Nephron (organoid): ENCODE measurements at regions not wholly inside any gene's neighbourhood (a gene's known extent, or its start where the extent isn't known, plus 50 kb on each side); places are given as distances from the start of the nearest gene placed in this dataset.

ENCODE experiments used
- H3K27ac Mint-ChIP-seq, 3 experiments: 2 replicates each; pipeline ENCODE4 v1.8.0; 2020; ENCODE audit warnings: mixed read lengths in 3 of 3, mild to moderate bottlenecking in 2 of 3, moderate library complexity in 1 of 3
- H3K27me3 Mint-ChIP-seq: 2 replicates; pipeline ENCODE4 v1.8.0; 2021; ENCODE audit warnings: low read depth, mild to moderate bottlenecking, moderate library complexity, mixed read lengths
- H3K36me3 Mint-ChIP-seq: 2 replicates; pipeline ENCODE4 v1.8.0; 2020; ENCODE audit warnings: low read depth, mixed read lengths
- H3K4me1 Mint-ChIP-seq: 2 replicates; pipeline ENCODE4 v1.8.0; 2020; ENCODE audit warnings: mixed read lengths
- H3K4me3 Mint-ChIP-seq, 3 experiments: 2 replicates each; pipeline ENCODE4 v1.8.0; 2020; ENCODE audit warnings: mild to moderate bottlenecking in 3 of 3, mixed read lengths in 3 of 3, moderate library complexity in 2 of 3
- H3K9me3 Mint-ChIP-seq: 2 replicates; pipeline ENCODE4 v1.8.0; 2020; ENCODE audit warnings: mixed read lengths
- TF ChIP-seq, protein P1 (sequence below), 3 experiments: fragments of 200-600 bp; sonication (generic); IDR thresholded peaks; one replicate each; pipeline ENCODE4 v1.5.0; 2021; ENCODE audit warnings: antibody characterized with exemption in 3 of 3; ENCODE audit not compliant: unreplicated experiment in 3 of 3

DNA sequence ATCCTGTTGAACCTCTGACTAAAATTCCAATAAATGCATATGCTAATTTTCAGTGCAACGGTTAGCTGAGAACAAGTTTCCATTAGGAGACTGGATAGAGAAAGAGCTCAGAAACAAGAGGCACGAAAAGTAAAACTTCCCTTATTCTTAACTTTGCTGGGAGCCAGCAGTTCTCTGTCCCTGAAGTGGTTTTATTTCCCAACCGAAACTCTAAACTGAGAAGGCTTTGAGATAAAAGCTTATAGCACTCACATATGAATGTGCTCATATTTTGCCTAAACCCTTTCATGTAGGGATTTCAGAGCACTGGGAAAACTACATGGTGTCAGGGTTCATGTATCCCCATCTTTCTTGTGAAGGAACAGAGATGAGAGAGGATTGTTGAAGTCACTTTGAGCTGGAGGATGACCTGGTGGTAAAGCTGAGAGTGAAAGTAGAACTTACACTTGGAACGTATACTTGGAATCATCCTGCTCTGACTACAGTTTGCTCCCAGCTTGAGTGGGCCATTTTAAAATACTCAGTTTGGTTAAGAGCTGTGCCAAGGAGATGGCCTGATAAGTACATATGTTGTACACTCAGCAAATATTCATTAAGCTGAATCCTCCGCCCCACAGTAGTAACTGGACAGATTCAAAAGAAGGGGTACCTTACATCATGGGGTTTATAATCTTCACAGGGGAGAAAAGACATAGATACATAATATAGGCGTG is 324.2 kb upstream of the CNR1 start:
- H3K9me3 Mint-ChIP-seq = peaks cover 4% of the 10 kb centered on the region
- H3K27me3 Mint-ChIP-seq = no peaks in the 10 kb centered on the region
- H3K4me3 Mint-ChIP-seq = no peak overlapping the region
- H3K27ac Mint-ChIP-seq = no peak overlapping the region
- no peaks in the 10 kb centered on the region for H3K4me1 Mint-ChIP-seq
- no peaks in the 10 kb centered on the region for H3K36me3 Mint-ChIP-seq
- TF ChIP-seq, protein P1, sequence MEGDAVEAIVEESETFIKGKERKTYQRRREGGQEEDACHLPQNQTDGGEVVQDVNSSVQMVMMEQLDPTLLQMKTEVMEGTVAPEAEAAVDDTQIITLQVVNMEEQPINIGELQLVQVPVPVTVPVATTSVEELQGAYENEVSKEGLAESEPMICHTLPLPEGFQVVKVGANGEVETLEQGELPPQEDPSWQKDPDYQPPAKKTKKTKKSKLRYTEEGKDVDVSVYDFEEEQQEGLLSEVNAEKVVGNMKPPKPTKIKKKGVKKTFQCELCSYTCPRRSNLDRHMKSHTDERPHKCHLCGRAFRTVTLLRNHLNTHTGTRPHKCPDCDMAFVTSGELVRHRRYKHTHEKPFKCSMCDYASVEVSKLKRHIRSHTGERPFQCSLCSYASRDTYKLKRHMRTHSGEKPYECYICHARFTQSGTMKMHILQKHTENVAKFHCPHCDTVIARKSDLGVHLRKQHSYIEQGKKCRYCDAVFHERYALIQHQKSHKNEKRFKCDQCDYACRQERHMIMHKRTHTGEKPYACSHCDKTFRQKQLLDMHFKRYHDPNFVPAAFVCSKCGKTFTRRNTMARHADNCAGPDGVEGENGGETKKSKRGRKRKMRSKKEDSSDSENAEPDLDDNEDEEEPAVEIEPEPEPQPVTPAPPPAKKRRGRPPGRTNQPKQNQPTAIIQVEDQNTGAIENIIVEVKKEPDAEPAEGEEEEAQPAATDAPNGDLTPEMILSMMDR (IDR thresholded peaks at IDR 0.05; ENCODE audit: unreplicated experiment in 3 of 3) = no peak

GRCh38 chr6:88483424-88483823 is 317.3 kb upstream of the CNR1 start:
- H3K27me3 Mint-ChIP-seq = no peaks in the 10 kb centered on the region
- no peak overlapping the region for H3K27ac Mint-ChIP-seq
- H3K36me3 Mint-ChIP-seq = no peaks in the 10 kb centered on the region
- H3K4me3 Mint-ChIP-seq = no peak overlapping the region
- H3K9me3 Mint-ChIP-seq = peaks cover 11% of the 10 kb centered on the region
- H3K4me1 Mint-ChIP-seq = no peaks in the 10 kb centered on the region
- TF ChIP-seq, protein P1 (IDR thresholded peaks at IDR 0.05; ENCODE audit: unreplicated experiment in 3 of 3) = no peak

DNA sequence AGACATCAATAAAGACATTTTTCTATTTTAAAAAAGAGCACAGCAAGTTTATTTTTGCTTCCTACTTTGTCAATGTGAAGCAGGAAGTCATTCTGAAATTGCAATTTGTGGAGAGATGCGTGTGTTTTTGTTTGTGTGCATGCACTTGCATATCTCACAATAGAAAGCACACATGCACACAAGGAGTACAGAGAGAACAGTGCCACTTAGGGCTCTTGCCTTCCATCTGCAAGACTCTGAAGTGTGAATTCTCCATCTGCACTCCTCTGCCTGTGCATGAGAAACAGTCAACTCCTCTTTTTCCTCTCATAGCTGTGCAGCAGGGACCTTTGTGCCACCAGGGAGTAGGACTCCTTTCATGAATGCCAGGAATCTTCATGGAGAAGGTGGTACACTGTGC is 316.3 kb upstream of the CNR1 start:
- Mint-ChIP-seq H3K36me3 (no peaks in the 10 kb centered on the region), H3K4me3 (no peak overlapping the region), H3K9me3 (peaks cover 11% of the 10 kb centered on the region), H3K27ac (no peak overlapping the region), H3K4me1 (no peaks in the 10 kb centered on the region), H3K27me3 (no peaks in the 10 kb centered on the region)
- TF ChIP-seq, protein P1 (IDR thresholded peaks at IDR 0.05; ENCODE audit: unreplicated experiment in 3 of 3) = no peak

GRCh38 chr6:88481519-88481918 is 315.4 kb upstream of the CNR1 start:
- Mint-ChIP-seq H3K4me3 (no peak overlapping the region), H3K9me3 (peaks cover 11% of the 10 kb centered on the region), H3K27ac (no peak overlapping the region), H3K4me1 (no peaks in the 10 kb centered on the region), H3K27me3 (no peaks in the 10 kb centered on the region), H3K36me3 (no peaks in the 10 kb centered on the region)
- TF ChIP-seq, protein P1 (IDR thresholded peaks at IDR 0.05; ENCODE audit: unreplicated experiment in 3 of 3) = no peak

- Mint-ChIP-seq H3K4me3 (no peak overlapping the region), H3K36me3 (no peaks in the 10 kb centered on the region), H3K27me3 (no peaks in the 10 kb centered on the region), H3K4me1 (no peaks in the 10 kb centered on the region), H3K27ac (no peak overlapping the region), H3K9me3 (peaks cover 11% of the 10 kb centered on the region)
- TF ChIP-seq, protein P1 (IDR thresholded peaks at IDR 0.05; ENCODE audit: unreplicated experiment in 3 of 3) = no peak
Observed at GRCh38 chr6:88480816-88481215, 314.7 kb upstream of the CNR1 start.

- H3K27ac Mint-ChIP-seq = no peak overlapping the region
- H3K9me3 Mint-ChIP-seq = no peaks in the 10 kb centered on the region
- TF ChIP-seq, protein P1 (IDR thresholded peaks at IDR 0.05; ENCODE audit: unreplicated experiment in 3 of 3) = no peak
- no peaks in the 10 kb centered on the region for H3K4me1 Mint-ChIP-seq
- H3K36me3 Mint-ChIP-seq = no peaks in the 10 kb centered on the region
- no peak overlapping the region for H3K4me3 Mint-ChIP-seq
- no peaks in the 10 kb centered on the region for H3K27me3 Mint-ChIP-seq
Observed at GRCh38 chr6:88477413-88477812, 311.3 kb upstream of the CNR1 start.
